Epithelial cell of proximal tubule (primary cell): ENCODE measurements at regions not wholly inside any gene's neighbourhood (a gene's known extent, or its start where the extent isn't known, plus 50 kb on each side); places are given as distances from the start of the nearest gene placed in this dataset.

Source experiments
- DNase-seq: peaks from one replicate; pipeline ENCODE4 v3.0.0-alpha.2; 2011; ENCODE audit warnings: low read depth
- H3K4me3 ChIP-seq: 2 replicates; pipeline ENCODE4 v1.5.1; 2011; ENCODE audit warnings: low read depth, mild to moderate bottlenecking, low read length
- CTCF ChIP-seq: conservative IDR thresholded peaks from 2 replicates; pipeline ENCODE4 v1.5.1; 2012; ENCODE audit warnings: low read depth, mild to moderate bottlenecking, low read length

- no peak for TF ChIP-seq CTCF
- no peak overlapping the region for H3K4me3 ChIP-seq
- no peak for DNase-seq
Observed at GRCh38 chr4:14115106-14115505, 487.6 kb upstream of the BOD1L1 start.

GRCh38 chr4:14117575-14118238 is 490.2 kb upstream of the BOD1L1 start:
- DNase-seq: no peak
- no peak overlapping the region for H3K4me3 ChIP-seq
- TF ChIP-seq CTCF: no peak

GRCh38 chr4:14124816-14125215 is 497.3 kb upstream of the BOD1L1 start:
- DNase-seq: no peak
- no peak overlapping the region for H3K4me3 ChIP-seq
- no peak for TF ChIP-seq CTCF

- DNase-seq: no peak
- H3K4me3 ChIP-seq: no peak overlapping the region
- TF ChIP-seq CTCF: no peak
Observed at GRCh38 chr4:14125375-14126129, 498.0 kb upstream of the BOD1L1 start.

GRCh38 chr4:14130551-14130950 is 503.0 kb upstream of the BOD1L1 start:
- H3K4me3 ChIP-seq: no peak overlapping the region
- DNase-seq: no peak
- TF ChIP-seq CTCF: no peak

- TF ChIP-seq CTCF: no peak
- no peak for DNase-seq
- H3K4me3 ChIP-seq: no peak overlapping the region
Observed at GRCh38 chr4:14131335-14131734, 503.8 kb upstream of the BOD1L1 start.

GRCh38 chr4:14132301-14132700 is 504.8 kb upstream of the BOD1L1 start:
- no peak for DNase-seq
- H3K4me3 ChIP-seq: no peak overlapping the region
- no peak for TF ChIP-seq CTCF
